ENCODE measurements at regions not wholly inside any gene's neighbourhood (a gene's known extent, or its start where the extent isn't known, plus 50 kb on each side); places are given as distances from the start of the nearest gene placed in this dataset.

DNA sequence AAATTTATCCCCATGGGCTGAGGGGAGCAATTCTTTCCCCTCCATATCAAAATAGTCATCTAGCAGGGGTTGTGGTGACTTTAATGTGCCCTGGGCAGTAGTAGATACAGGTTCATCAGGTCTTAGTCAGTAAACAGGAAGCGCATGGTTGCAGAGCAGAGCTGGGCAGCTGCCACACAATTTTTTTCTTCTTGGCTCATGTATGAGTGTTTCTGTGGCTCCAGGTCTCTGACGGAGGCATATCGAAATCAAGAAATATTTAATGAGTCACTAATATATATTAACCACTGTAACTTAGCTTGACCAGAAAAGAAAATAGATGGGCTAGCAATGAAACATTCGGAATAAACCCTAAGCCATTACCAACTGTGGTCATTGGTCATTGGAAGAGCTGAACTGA is 68.4 kb upstream of the UBL3 start:
- H3K4me3 ChIP-seq (ENCODE audit: insufficient read depth, low read depth, low read length, poor library complexity, severe bottlenecking): no peak overlapping the region
- H3K4me1 ChIP-seq (ENCODE audit: control insufficient read depth, insufficient read depth, low read length, poor library complexity, severe bottlenecking): no peaks in the 10 kb centered on the region
- no peak overlapping the region for H3K27ac ChIP-seq (ENCODE audit: insufficient read depth, low read length, poor library complexity, severe bottlenecking)
- no peaks in the 10 kb centered on the region for H3K36me3 ChIP-seq (ENCODE audit: control insufficient read depth, insufficient read depth, low read length)
- no peak for DNase-seq
- H3K9me3 ChIP-seq (ENCODE audit: control insufficient read depth, low read length): no peaks in the 10 kb centered on the region
- no peaks in the 10 kb centered on the region for H3K27me3 ChIP-seq (replicated peaks; ENCODE audit: control insufficient read depth, insufficient read depth, low read length, poor library complexity, severe bottlenecking)

- Histone ChIP-seq H3K4me1 (ENCODE audit: control insufficient read depth, insufficient read depth, low read length, poor library complexity, severe bottlenecking) (no peaks in the 10 kb centered on the region), H3K27ac (ENCODE audit: insufficient read depth, low read length, poor library complexity, severe bottlenecking) (no peak overlapping the region), H3K36me3 (ENCODE audit: control insufficient read depth, insufficient read depth, low read length) (no peaks in the 10 kb centered on the region), H3K4me3 (ENCODE audit: insufficient read depth, low read depth, low read length, poor library complexity, severe bottlenecking) (no peak overlapping the region), H3K27me3 (replicated peaks; ENCODE audit: control insufficient read depth, insufficient read depth, low read length, poor library complexity, severe bottlenecking) (no peaks in the 10 kb centered on the region), H3K9me3 (ENCODE audit: control insufficient read depth, low read length) (no peaks in the 10 kb centered on the region)
- no peak for DNase-seq
Observed at GRCh38 chr13:29917650-29918049, 67.2 kb upstream of the UBL3 start.

GRCh38 chr13:29914581-29914980 is 64.2 kb upstream of the UBL3 start:
- no peak for DNase-seq
- Histone ChIP-seq H3K27ac (ENCODE audit: insufficient read depth, low read length, poor library complexity, severe bottlenecking) (no peak overlapping the region), H3K9me3 (ENCODE audit: control insufficient read depth, low read length) (no peaks in the 10 kb centered on the region), H3K36me3 (ENCODE audit: control insufficient read depth, insufficient read depth, low read length) (no peaks in the 10 kb centered on the region), H3K4me1 (ENCODE audit: control insufficient read depth, insufficient read depth, low read length, poor library complexity, severe bottlenecking) (no peaks in the 10 kb centered on the region), H3K27me3 (replicated peaks; ENCODE audit: control insufficient read depth, insufficient read depth, low read length, poor library complexity, severe bottlenecking) (no peaks in the 10 kb centered on the region), H3K4me3 (ENCODE audit: insufficient read depth, low read depth, low read length, poor library complexity, severe bottlenecking) (no peak overlapping the region)

- Histone ChIP-seq H3K9me3 (ENCODE audit: control insufficient read depth, low read length) (no peaks in the 10 kb centered on the region), H3K4me3 (ENCODE audit: insufficient read depth, low read depth, low read length, poor library complexity, severe bottlenecking) (no peak overlapping the region), H3K27ac (ENCODE audit: insufficient read depth, low read length, poor library complexity, severe bottlenecking) (no peak overlapping the region), H3K27me3 (replicated peaks; ENCODE audit: control insufficient read depth, insufficient read depth, low read length, poor library complexity, severe bottlenecking) (no peaks in the 10 kb centered on the region), H3K36me3 (ENCODE audit: control insufficient read depth, insufficient read depth, low read length) (no peaks in the 10 kb centered on the region), H3K4me1 (ENCODE audit: control insufficient read depth, insufficient read depth, low read length, poor library complexity, severe bottlenecking) (no peaks in the 10 kb centered on the region)
- DNase-seq: no peak
Observed at GRCh38 chr13:29911781-29912418, 61.5 kb upstream of the UBL3 start.

- no peaks in the 10 kb centered on the region for H3K4me1 ChIP-seq (ENCODE audit: control insufficient read depth, insufficient read depth, low read length, poor library complexity, severe bottlenecking)
- no peaks in the 10 kb centered on the region for H3K36me3 ChIP-seq (ENCODE audit: control insufficient read depth, insufficient read depth, low read length)
- no peaks in the 10 kb centered on the region for H3K9me3 ChIP-seq (ENCODE audit: control insufficient read depth, low read length)
- no peak overlapping the region for H3K4me3 ChIP-seq (ENCODE audit: insufficient read depth, low read depth, low read length, poor library complexity, severe bottlenecking)
- DNase-seq: no peak
- no peak overlapping the region for H3K27ac ChIP-seq (ENCODE audit: insufficient read depth, low read length, poor library complexity, severe bottlenecking)
- no peaks in the 10 kb centered on the region for H3K27me3 ChIP-seq (replicated peaks; ENCODE audit: control insufficient read depth, insufficient read depth, low read length, poor library complexity, severe bottlenecking)
Observed at GRCh38 chr13:29909975-29910674, 59.7 kb upstream of the UBL3 start.

DNA sequence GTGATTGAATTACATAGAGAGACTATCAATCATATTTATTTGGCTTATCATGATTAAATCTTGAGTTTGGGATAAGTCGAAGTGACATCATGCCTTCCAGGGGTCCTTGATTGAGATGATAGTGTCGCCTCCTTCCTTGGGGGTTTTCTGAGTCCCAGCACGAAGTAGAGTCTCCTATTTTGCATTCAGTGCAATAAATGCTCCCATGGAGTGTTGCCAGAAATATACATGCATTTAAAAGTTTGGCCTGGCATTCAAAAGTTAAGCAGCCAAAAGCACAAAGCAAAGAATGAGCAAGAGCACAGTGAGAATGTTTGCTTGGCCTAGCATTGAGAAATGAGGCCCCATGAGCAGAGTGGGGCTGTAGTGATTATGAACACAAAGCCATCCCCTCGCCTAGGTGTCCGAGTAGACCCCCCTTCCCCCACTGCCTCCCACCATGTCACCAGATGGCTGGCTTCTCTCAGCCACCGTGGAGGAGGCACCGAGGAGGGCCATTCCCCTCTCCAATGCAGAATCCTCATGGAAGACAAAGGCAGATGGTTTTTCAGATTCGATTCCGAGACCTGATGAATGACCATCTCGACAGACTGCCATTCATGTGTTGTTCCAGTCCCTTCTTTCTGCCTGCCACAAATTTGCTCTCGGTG is 58.8 kb upstream of the UBL3 start:
- DNase-seq: no peak
- no peaks in the 10 kb centered on the region for H3K36me3 ChIP-seq (ENCODE audit: control insufficient read depth, insufficient read depth, low read length)
- H3K27ac ChIP-seq (ENCODE audit: insufficient read depth, low read length, poor library complexity, severe bottlenecking): no peak overlapping the region
- H3K27me3 ChIP-seq (replicated peaks; ENCODE audit: control insufficient read depth, insufficient read depth, low read length, poor library complexity, severe bottlenecking): no peaks in the 10 kb centered on the region
- no peak overlapping the region for H3K4me3 ChIP-seq (ENCODE audit: insufficient read depth, low read depth, low read length, poor library complexity, severe bottlenecking)
- no peaks in the 10 kb centered on the region for H3K9me3 ChIP-seq (ENCODE audit: control insufficient read depth, low read length)
- H3K4me1 ChIP-seq (ENCODE audit: control insufficient read depth, insufficient read depth, low read length, poor library complexity, severe bottlenecking): no peaks in the 10 kb centered on the region

- DNase-seq: no peak
- H3K4me1 ChIP-seq (ENCODE audit: control insufficient read depth, insufficient read depth, low read length, poor library complexity, severe bottlenecking): no peaks in the 10 kb centered on the region
- H3K9me3 ChIP-seq (ENCODE audit: control insufficient read depth, low read length): no peaks in the 10 kb centered on the region
- H3K36me3 ChIP-seq (ENCODE audit: control insufficient read depth, insufficient read depth, low read length): no peaks in the 10 kb centered on the region
- no peaks in the 10 kb centered on the region for H3K27me3 ChIP-seq (replicated peaks; ENCODE audit: control insufficient read depth, insufficient read depth, low read length, poor library complexity, severe bottlenecking)
- no peak overlapping the region for H3K27ac ChIP-seq (ENCODE audit: insufficient read depth, low read length, poor library complexity, severe bottlenecking)
- no peak overlapping the region for H3K4me3 ChIP-seq (ENCODE audit: insufficient read depth, low read depth, low read length, poor library complexity, severe bottlenecking)
Observed at GRCh38 chr13:29908416-29909080, 58.1 kb upstream of the UBL3 start.

DNA sequence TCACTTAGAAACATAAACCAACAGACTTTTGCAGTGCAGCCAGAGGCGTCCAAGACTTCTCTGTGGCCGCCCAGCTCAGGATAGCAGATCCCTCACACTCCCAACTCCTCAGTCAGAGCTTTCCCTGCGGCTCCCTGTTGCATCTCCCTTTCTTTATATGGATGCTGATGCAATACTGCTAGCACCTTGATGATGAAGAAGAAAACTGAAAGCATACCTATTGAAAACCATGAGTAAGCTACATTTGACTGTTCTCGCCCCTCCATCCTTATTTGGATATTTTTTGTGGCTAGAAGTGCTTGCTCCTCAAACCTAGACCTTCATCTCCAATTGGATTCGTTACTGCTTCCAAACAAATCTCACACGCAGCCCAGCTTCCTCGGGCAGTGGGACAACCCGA is 57.3 kb upstream of the UBL3 start:
- H3K36me3 ChIP-seq (ENCODE audit: control insufficient read depth, insufficient read depth, low read length): no peaks in the 10 kb centered on the region
- DNase-seq: no peak
- no peaks in the 10 kb centered on the region for H3K9me3 ChIP-seq (ENCODE audit: control insufficient read depth, low read length)
- peaks cover 5% of the 10 kb centered on the region for H3K4me1 ChIP-seq (ENCODE audit: control insufficient read depth, insufficient read depth, low read length, poor library complexity, severe bottlenecking)
- no peak overlapping the region for H3K27ac ChIP-seq (ENCODE audit: insufficient read depth, low read length, poor library complexity, severe bottlenecking)
- H3K4me3 ChIP-seq (ENCODE audit: insufficient read depth, low read depth, low read length, poor library complexity, severe bottlenecking): no peak overlapping the region
- H3K27me3 ChIP-seq (replicated peaks; ENCODE audit: control insufficient read depth, insufficient read depth, low read length, poor library complexity, severe bottlenecking): no peaks in the 10 kb centered on the region

DNA sequence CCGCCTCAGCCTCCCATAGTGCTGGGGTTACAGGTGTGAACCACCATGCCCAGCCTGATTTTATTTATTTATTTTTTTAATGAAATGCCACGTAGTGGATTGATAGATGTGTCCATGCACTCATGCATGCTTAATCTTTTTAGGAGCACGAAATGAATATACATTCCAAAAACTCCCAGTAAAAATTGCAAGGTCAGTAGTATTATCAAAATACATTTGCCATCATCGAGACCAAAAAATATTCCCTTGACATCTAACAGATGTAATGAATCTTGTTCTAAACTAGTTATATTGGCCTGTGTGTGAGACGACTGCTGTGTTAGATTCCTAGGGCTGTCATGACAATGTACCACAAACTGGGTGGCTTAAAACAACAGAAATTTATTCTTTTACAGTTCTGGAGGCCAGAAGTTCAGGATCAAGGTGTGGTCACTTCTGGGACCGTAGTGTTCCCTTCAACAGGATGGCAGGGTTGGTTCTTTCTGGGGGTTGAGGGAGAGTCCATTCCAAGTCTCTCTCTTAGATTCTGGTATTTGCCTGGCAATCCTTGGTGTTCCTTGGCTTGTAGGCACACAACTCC is 56.1 kb upstream of the UBL3 start:
- no peak overlapping the region for H3K27ac ChIP-seq (ENCODE audit: insufficient read depth, low read length, poor library complexity, severe bottlenecking)
- no peak for DNase-seq
- H3K36me3 ChIP-seq (ENCODE audit: control insufficient read depth, insufficient read depth, low read length): no peaks in the 10 kb centered on the region
- H3K27me3 ChIP-seq (replicated peaks; ENCODE audit: control insufficient read depth, insufficient read depth, low read length, poor library complexity, severe bottlenecking): no peaks in the 10 kb centered on the region
- no peaks in the 10 kb centered on the region for H3K9me3 ChIP-seq (ENCODE audit: control insufficient read depth, low read length)
- peaks cover 9% of the 10 kb centered on the region for H3K4me1 ChIP-seq (ENCODE audit: control insufficient read depth, insufficient read depth, low read length, poor library complexity, severe bottlenecking)
- H3K4me3 ChIP-seq (ENCODE audit: insufficient read depth, low read depth, low read length, poor library complexity, severe bottlenecking): no peak overlapping the region
